ENCODE measurements at regions not wholly inside any gene's neighbourhood (a gene's known extent, or its start where the extent isn't known, plus 50 kb on each side); places are given as distances from the start of the nearest gene placed in this dataset.

DNA sequence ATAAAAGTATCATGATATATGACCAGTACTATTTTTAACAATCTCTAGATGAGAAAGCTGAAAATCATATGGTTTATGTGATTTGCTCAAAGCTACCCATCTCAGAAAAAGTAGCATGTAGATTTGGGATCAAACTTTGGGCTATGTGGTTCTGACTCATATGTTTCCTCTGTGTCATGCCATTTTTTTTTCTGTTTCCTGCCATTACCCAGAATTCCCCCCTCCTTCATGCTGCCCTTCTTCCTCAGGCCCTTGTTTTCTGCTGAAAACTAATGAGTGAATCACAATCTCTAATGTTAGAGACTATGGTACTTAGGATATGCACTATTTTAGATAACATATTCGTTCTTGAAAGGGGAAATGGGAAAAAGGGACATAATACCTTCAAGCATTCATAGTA, 80.7 kb downstream of the JRKL start:
- Histone ChIP-seq H3K4me2 (ENCODE audit: control insufficient read depth, insufficient read depth) (no peak overlapping the region), H4K20me1 (ENCODE audit: control insufficient read depth, insufficient read depth) (no peaks in the 10 kb centered on the region), H3K9me3 (replicated peaks; ENCODE audit: control insufficient read depth, insufficient read depth, low read length) (no peaks in the 10 kb centered on the region; the same call in 2 of the 3 replicates), H3K36me3 (ENCODE audit: control insufficient read depth in 2 of 2, insufficient read depth in 2 of 2, low read length in 1 of 2) (no peaks in the 10 kb centered on the region), H3K4me3 (no peak overlapping the region), H3K79me2 (ENCODE audit: control insufficient read depth, insufficient read depth, low read length) (no peaks in the 10 kb centered on the region), H3K9ac (ENCODE audit: control insufficient read depth, insufficient read depth, low read length) (no peak overlapping the region), H3K4me1 (ENCODE audit: control insufficient read depth, insufficient read depth, low read length) (no peaks in the 10 kb centered on the region), H3K27me3 (replicated peaks in 1 of 2; ENCODE audit: control insufficient read depth in 2 of 2, insufficient read depth in 2 of 2, low read length in 1 of 2) (no peaks in the 10 kb centered on the region), H3K27ac (ENCODE audit: control insufficient read depth, insufficient read depth) (no peak overlapping the region), H2AFZ (ENCODE audit: control insufficient read depth, low read depth, low read length) (no peak overlapping the region)
- ChIA-PET CTCF (no interaction called here), SMC1A (ENCODE audit: uncharacterized antibody, unreplicated experiment) (no interaction called here), POLR2A (no interaction called here), RAD21 (ENCODE audit: unreplicated experiment) (no interaction called here)
- in situ Hi-C loops (cut with MboI) (no loop called here), intact Hi-C loops (cut with micrococcal nuclease; ENCODE audit: unreplicated experiment) (no loop called here)
- FAIRE-seq (no peak), ATAC-seq (no peak), DNase-seq (ENCODE audit: low read depth, low spot score) (no peak)
- TF ChIP-seq YBX1 (IDR thresholded peaks at IDR 0.05) (no peak), RBBP5 (conservative IDR thresholded peaks at IDR 0.05) (no peak), CHD2 (IDR thresholded peaks at IDR 0.05; ENCODE audit: borderline replicate concordance, low read depth, low read length) (no peak), ZNF217 (IDR thresholded peaks at IDR 0.05) (no peak), SUZ12 (IDR thresholded peaks at IDR 0.05; ENCODE audit: unreplicated experiment) (no peak), NBN (IDR thresholded peaks at IDR 0.05) (no peak), GATAD2B (conservative IDR thresholded peaks at IDR 0.05; ENCODE audit: low read depth) (no peak), RB1 (IDR thresholded peaks at IDR 0.05; ENCODE audit: borderline replicate concordance) (no peak), IRF4 (IDR thresholded peaks at IDR 0.05; ENCODE audit: low read depth, low read length) (no peak), IKZF1 (conservative IDR thresholded peaks at IDR 0.05) (no peak), GABPA (IDR thresholded peaks at IDR 0.05; ENCODE audit: low read depth) (no peak), POU2F2 (IDR thresholded peaks at IDR 0.05; ENCODE audit: borderline replicate concordance, low read depth, low read length) (no peak)
- TF ChIP-seq, protein P1, sequence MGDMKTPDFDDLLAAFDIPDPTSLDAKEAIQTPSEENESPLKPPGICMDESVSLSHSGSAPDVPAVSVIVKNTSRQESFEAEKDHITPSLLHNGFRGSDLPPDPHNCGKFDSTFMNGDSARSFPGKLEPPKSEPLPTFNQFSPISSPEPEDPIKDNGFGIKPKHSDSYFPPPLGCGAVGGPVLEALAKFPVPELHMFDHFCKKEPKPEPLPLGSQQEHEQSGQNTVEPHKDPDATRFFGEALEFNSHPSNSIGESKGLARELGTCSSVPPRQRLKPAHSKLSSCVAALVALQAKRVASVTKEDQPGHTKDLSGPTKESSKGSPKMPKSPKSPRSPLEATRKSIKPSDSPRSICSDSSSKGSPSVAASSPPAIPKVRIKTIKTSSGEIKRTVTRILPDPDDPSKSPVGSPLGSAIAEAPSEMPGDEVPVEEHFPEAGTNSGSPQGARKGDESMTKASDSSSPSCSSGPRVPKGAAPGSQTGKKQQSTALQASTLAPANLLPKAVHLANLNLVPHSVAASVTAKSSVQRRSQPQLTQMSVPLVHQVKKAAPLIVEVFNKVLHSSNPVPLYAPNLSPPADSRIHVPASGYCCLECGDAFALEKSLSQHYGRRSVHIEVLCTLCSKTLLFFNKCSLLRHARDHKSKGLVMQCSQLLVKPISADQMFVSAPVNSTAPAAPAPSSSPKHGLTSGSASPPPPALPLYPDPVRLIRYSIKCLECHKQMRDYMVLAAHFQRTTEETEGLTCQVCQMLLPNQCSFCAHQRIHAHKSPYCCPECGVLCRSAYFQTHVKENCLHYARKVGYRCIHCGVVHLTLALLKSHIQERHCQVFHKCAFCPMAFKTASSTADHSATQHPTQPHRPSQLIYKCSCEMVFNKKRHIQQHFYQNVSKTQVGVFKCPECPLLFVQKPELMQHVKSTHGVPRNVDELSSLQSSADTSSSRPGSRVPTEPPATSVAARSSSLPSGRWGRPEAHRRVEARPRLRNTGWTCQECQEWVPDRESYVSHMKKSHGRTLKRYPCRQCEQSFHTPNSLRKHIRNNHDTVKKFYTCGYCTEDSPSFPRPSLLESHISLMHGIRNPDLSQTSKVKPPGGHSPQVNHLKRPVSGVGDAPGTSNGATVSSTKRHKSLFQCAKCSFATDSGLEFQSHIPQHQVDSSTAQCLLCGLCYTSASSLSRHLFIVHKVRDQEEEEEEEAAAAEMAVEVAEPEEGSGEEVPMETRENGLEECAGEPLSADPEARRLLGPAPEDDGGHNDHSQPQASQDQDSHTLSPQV (IDR thresholded peaks at IDR 0.05) = no peak
- TF ChIP-seq, protein P2, sequence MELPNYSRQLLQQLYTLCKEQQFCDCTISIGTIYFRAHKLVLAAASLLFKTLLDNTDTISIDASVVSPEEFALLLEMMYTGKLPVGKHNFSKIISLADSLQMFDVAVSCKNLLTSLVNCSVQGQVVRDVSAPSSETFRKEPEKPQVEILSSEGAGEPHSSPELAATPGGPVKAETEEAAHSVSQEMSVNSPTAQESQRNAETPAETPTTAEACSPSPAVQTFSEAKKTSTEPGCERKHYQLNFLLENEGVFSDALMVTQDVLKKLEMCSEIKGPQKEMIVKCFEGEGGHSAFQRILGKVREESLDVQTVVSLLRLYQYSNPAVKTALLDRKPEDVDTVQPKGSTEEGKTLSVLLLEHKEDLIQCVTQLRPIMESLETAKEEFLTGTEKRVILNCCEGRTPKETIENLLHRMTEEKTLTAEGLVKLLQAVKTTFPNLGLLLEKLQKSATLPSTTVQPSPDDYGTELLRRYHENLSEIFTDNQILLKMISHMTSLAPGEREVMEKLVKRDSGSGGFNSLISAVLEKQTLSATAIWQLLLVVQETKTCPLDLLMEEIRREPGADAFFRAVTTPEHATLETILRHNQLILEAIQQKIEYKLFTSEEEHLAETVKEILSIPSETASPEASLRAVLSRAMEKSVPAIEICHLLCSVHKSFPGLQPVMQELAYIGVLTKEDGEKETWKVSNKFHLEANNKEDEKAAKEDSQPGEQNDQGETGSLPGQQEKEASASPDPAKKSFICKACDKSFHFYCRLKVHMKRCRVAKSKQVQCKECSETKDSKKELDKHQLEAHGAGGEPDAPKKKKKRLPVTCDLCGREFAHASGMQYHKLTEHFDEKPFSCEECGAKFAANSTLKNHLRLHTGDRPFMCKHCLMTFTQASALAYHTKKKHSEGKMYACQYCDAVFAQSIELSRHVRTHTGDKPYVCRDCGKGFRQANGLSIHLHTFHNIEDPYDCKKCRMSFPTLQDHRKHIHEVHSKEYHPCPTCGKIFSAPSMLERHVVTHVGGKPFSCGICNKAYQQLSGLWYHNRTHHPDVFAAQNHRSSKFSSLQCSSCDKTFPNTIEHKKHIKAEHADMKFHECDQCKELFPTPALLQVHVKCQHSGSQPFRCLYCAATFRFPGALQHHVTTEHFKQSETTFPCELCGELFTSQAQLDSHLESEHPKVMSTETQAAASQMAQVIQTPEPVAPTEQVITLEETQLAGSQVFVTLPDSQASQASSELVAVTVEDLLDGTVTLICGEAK (IDR thresholded peaks at IDR 0.05; ENCODE audit: borderline replicate concordance) = no peak
- WGBS (ENCODE audit: insufficient coverage, insufficient replicate concordance, low lambda C conversion rate, missing lambda C conversion rate) = 0% methylated on average over 1 of the region's 1 CpG
- no TSS peak for BruUV-seq (replicated peaks)

Data from GM12878 (cell line).